SK-N-SH (cell line): ENCODE measurements at regions not wholly inside any gene's neighbourhood (a gene's known extent, or its start where the extent isn't known, plus 50 kb on each side); places are given as distances from the start of the nearest gene placed in this dataset.
"Not testable (repeated sequence)": the region's sequence is repeated elsewhere in the genome, so short reads cannot be mapped to it uniquely, and the experiment has no call there.

Experiments used
- CTCF ChIA-PET: fragments of 300-600, 350-600 bp; formaldehyde crosslinking; extraction: SDS; loops from one replicate; lab custom pipeline; 2021; lab: Yijun Ruan, JAX
- POLR2A ChIA-PET: fragments of 350-600 bp; sonication (Branson Sonifier 250); formaldehyde crosslinking; extraction: SDS; loops from one replicate; lab custom pipeline; 2020; ENCODE audit warnings: antibody characterized with exemption, inconsistent platforms; lab: Yijun Ruan, JAX
- DNase-seq: peaks from one replicate; pipeline ENCODE4 v3.0.0; 2012
- H2AFZ ChIP-seq: fragments of 200-600 bp; sonication (generic); 2 replicates; pipeline ENCODE4 v1.8.1; 2016; ENCODE audit warnings: antibody characterized with exemption, mild to moderate bottlenecking, low read depth
- H3F3A ChIP-seq: fragments of 200-600 bp; sonication (generic); replicated peaks from 2 replicates; pipeline ENCODE3; 2016; ENCODE audit warnings: antibody characterized with exemption, mild to moderate bottlenecking; ENCODE audit not compliant: insufficient read depth
- H3K27ac ChIP-seq, 2 experiments: fragments of 200-500 bp in 1 of 2; fragments of 200-600 bp in 1 of 2; sonication (Bioruptor generic) in 1 of 2; sonication (generic), shearing (Covaris generic) in 1 of 2; 2 replicates each; pipeline versions ENCODE4 v1.5.1 to v1.6.1; 2014 to 2016; ENCODE audit warnings: low read depth in 2 of 2, inconsistent platforms in 1 of 2, low read length in 1 of 2, mild to moderate bottlenecking in 1 of 2, mixed read lengths in 1 of 2
- H3K27me3 ChIP-seq: fragments of 200-600 bp; sonication (generic), shearing (Covaris generic); 2 replicates; pipeline ENCODE4 v1.6.1; 2016; ENCODE audit warnings: mixed run types; ENCODE audit not compliant: insufficient read depth
- H3K36me3 ChIP-seq, 2 experiments: fragments of 200-500 bp in 1 of 2; fragments of 200-600 bp in 1 of 2; sonication (Bioruptor generic) in 1 of 2; sonication (generic) in 1 of 2; replicated peaks in 1 of 2; 2 replicates each; pipeline versions ENCODE3 to v1.5.1; 2014 to 2016; ENCODE audit warnings: low read length in 1 of 2, mild to moderate bottlenecking in 1 of 2; ENCODE audit not compliant: insufficient read depth in 2 of 2, control insufficient read depth in 1 of 2
- H3K4me1 ChIP-seq, 2 experiments: fragments of 200-500 bp in 1 of 2; fragments of 200-600 bp in 1 of 2; sonication (Bioruptor generic) in 1 of 2; sonication (generic), shearing (Covaris generic) in 1 of 2; 2 replicates each; pipeline versions ENCODE4 v1.5.1 to v1.6.1; 2014 to 2016; ENCODE audit warnings: low read depth in 1 of 2, low read length in 1 of 2, mixed run types in 1 of 2; ENCODE audit not compliant: insufficient read depth in 2 of 2, control insufficient read depth in 1 of 2
- H3K4me2 ChIP-seq: fragments of 200-600 bp; sonication (generic), shearing (Covaris generic); 2 replicates; pipeline ENCODE4 v1.6.1; 2017; ENCODE audit warnings: mixed run types
- H3K4me3 ChIP-seq, 2 experiments: fragments of 200-500 bp in 1 of 2; fragments of 200-600 bp in 1 of 2; sonication (Bioruptor generic) in 1 of 2; sonication (generic), shearing (Covaris generic) in 1 of 2; 2 replicates each; pipeline versions ENCODE4 v1.5.1 to v1.8.1; 2014 to 2016; ENCODE audit warnings: low read depth in 2 of 2, inconsistent platforms in 1 of 2, low read length in 1 of 2, mild to moderate bottlenecking in 1 of 2, mixed read lengths in 1 of 2, moderate library complexity in 1 of 2
- H3K79me2 ChIP-seq: fragments of 200-600 bp; sonication (generic); 2 replicates; pipeline ENCODE4 v1.8.1; 2017; ENCODE audit warnings: mild to moderate bottlenecking; ENCODE audit not compliant: insufficient read depth
- H3K9ac ChIP-seq: fragments of 200-600 bp; sonication (generic); 2 replicates; pipeline ENCODE4 v1.6.1; 2017; ENCODE audit warnings: mixed run types
- H3K9me2 ChIP-seq: fragments of 200-600 bp; sonication (generic); 2 replicates; pipeline ENCODE4 v1.6.1; 2017; ENCODE audit warnings: mixed run types
- H3K9me3 ChIP-seq: fragments of 200-600 bp; sonication (generic); 2 replicates; pipeline ENCODE4 v1.6.1; 2017; ENCODE audit warnings: mixed run types, mild to moderate bottlenecking, moderate library complexity
- H4K20me1 ChIP-seq: fragments of 200-600 bp; sonication (generic); 2 replicates; pipeline ENCODE4 v1.6.1; 2017; ENCODE audit warnings: mild to moderate bottlenecking, mixed run types; ENCODE audit not compliant: insufficient read depth
- ELF1 ChIP-seq: IDR thresholded peaks from 2 replicates; pipeline ENCODE4 v1.4.0; 2012
- EP300 ChIP-seq, 2 experiments: IDR thresholded peaks; 2 replicates each; pipeline versions ENCODE4 v1.4.0 to v1.6.1; 2012; ENCODE audit warnings: borderline replicate concordance in 1 of 2, low read depth in 1 of 2, low read length in 1 of 2
- GABPA ChIP-seq: IDR thresholded peaks from 2 replicates; pipeline ENCODE4 v1.4.0; 2012; ENCODE audit warnings: low read depth, mild to moderate bottlenecking
- GATA2 ChIP-seq: sonication (generic); formaldehyde crosslinking; IDR thresholded peaks from 2 replicates; pipeline ENCODE4 v1.5.0; 2020; ENCODE audit warnings: mild to moderate bottlenecking, missing genetic modification reagents
- MEF2A ChIP-seq: IDR thresholded peaks from 2 replicates; pipeline ENCODE4 v1.4.0; 2012; ENCODE audit warnings: low read depth, borderline replicate concordance
- MXI1 ChIP-seq: IDR thresholded peaks from 2 replicates; pipeline ENCODE4 v1.6.1; 2012; ENCODE audit warnings: mild to moderate bottlenecking, low read depth, low read length, improper control_type of control experiment
- NFIC ChIP-seq: IDR thresholded peaks from 2 replicates; pipeline ENCODE4 v1.4.0; 2012; ENCODE audit warnings: borderline replicate concordance
- NRF1 ChIP-seq: IDR thresholded peaks from 2 replicates; pipeline ENCODE4 v1.6.1; 2012; ENCODE audit warnings: low read depth, mild to moderate bottlenecking, low read length
- POLR2AphosphoS5 ChIP-seq: IDR thresholded peaks from 2 replicates; pipeline ENCODE4 v1.6.1; 2012; ENCODE audit warnings: low read depth, low read length
- TEAD4 ChIP-seq: IDR thresholded peaks from 2 replicates; pipeline ENCODE4 v1.4.0; 2012; ENCODE audit warnings: mild to moderate bottlenecking, borderline replicate concordance; ENCODE audit not compliant: insufficient read depth
- ZBTB33 ChIP-seq: IDR thresholded peaks from 2 replicates; pipeline ENCODE4 v1.4.0; 2012; ENCODE audit warnings: low read depth, borderline replicate concordance
- WGBS: methylation state at CpG from one replicate; pipeline ENCODE4 v1.1.6; 2017; ENCODE audit warnings: low lambda C conversion rate; 5-methylcytosine and 5-hydroxymethylcytosine counted together
- TF ChIP-seq, protein P1 (sequence below): fragments of 150-350 bp; IDR thresholded peaks from 2 replicates; pipeline ENCODE4 v1.6.1; 2016; ENCODE audit warnings: mild to moderate bottlenecking, low read depth, low read length
- TF ChIP-seq, protein P2 (sequence below): IDR thresholded peaks from 2 replicates; pipeline ENCODE4; 2012

GRCh38 chr5:178057839-178058238, 55.5 kb upstream of the N4BP3 start:
- no peaks in the 10 kb centered on the region for H3K9me2 ChIP-seq
- no peak overlapping the region for H3K4me2 ChIP-seq
- H3K27ac ChIP-seq = no peak overlapping the region
- ChIA-PET POLR2A (no interaction called here), CTCF (no interaction called here)
- no peaks in the 10 kb centered on the region for H3K79me2 ChIP-seq
- 46% methylated on average over 11 of the region's 12 CpGs for WGBS
- no peak for TF ChIP-seq TEAD4
- TF ChIP-seq POLR2AphosphoS5 = no peak
- no peak overlapping the region for H3K9ac ChIP-seq
- peaks cover 9% of the 10 kb centered on the region; the same call in 1 of the 2 replicates for H3K27me3 ChIP-seq
- no peaks in the 10 kb centered on the region for H3K36me3 ChIP-seq
- H3K4me3 ChIP-seq = no peak overlapping the region
- no peaks in the 10 kb centered on the region for H3K4me1 ChIP-seq
- no peaks in the 10 kb centered on the region for H3F3A ChIP-seq
- no peak overlapping the region for H2AFZ ChIP-seq
- no peaks in the 10 kb centered on the region for H4K20me1 ChIP-seq
- DNase-seq = no peak
- no peaks in the 10 kb centered on the region for H3K9me3 ChIP-seq

GRCh38 chr5:178056935-178057334, 56.4 kb upstream of the N4BP3 start:
- Histone ChIP-seq H3K9ac (no peak overlapping the region), H4K20me1 (no peaks in the 10 kb centered on the region), H3K9me3 (no peaks in the 10 kb centered on the region), H3K4me2 (no peak overlapping the region), H3K9me2 (no peaks in the 10 kb centered on the region), H3F3A (no peaks in the 10 kb centered on the region), H3K36me3 (no peaks in the 10 kb centered on the region), H3K4me1 (no peaks in the 10 kb centered on the region), H2AFZ (no peak overlapping the region), H3K79me2 (no peaks in the 10 kb centered on the region), H3K27me3 (peaks cover 9% of the 10 kb centered on the region; the same call in 1 of the 2 replicates), H3K27ac (no peak overlapping the region), H3K4me3 (no peak overlapping the region)
- ChIA-PET CTCF (no interaction called here), POLR2A (no interaction called here)
- DNase-seq = no peak
- TF ChIP-seq MXI1 = no peak
- no peak for TF ChIP-seq GABPA
- no peak for TF ChIP-seq MEF2A
- no peak for TF ChIP-seq GATA2
- no peak for TF ChIP-seq EP300 (IDR thresholded peaks at IDR 0.05; ENCODE audit: borderline replicate concordance in 1 of 2, low read depth in 1 of 2, low read length in 1 of 2)
- TF ChIP-seq, protein P1, sequence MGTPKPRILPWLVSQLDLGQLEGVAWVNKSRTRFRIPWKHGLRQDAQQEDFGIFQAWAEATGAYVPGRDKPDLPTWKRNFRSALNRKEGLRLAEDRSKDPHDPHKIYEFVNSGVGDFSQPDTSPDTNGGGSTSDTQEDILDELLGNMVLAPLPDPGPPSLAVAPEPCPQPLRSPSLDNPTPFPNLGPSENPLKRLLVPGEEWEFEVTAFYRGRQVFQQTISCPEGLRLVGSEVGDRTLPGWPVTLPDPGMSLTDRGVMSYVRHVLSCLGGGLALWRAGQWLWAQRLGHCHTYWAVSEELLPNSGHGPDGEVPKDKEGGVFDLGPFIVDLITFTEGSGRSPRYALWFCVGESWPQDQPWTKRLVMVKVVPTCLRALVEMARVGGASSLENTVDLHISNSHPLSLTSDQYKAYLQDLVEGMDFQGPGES = no peak
- TF ChIP-seq NRF1 = no peak
- no peak for TF ChIP-seq ZBTB33
- TF ChIP-seq NFIC = no peak
- TF ChIP-seq, protein P2, sequence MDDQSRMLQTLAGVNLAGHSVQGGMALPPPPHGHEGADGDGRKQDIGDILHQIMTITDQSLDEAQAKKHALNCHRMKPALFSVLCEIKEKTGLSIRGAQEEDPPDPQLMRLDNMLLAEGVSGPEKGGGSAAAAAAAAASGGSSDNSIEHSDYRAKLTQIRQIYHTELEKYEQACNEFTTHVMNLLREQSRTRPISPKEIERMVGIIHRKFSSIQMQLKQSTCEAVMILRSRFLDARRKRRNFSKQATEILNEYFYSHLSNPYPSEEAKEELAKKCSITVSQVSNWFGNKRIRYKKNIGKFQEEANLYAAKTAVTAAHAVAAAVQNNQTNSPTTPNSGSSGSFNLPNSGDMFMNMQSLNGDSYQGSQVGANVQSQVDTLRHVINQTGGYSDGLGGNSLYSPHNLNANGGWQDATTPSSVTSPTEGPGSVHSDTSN = no peak
- TF ChIP-seq ELF1 = no peak
- TF ChIP-seq POLR2AphosphoS5 = no peak
- TF ChIP-seq, all 33 proteins: peak for 0
- 77% methylated on average over 3 of the region's 3 CpGs for WGBS

GRCh38 chr5:178055536-178055935, 57.8 kb upstream of the N4BP3 start:
- H3K79me2 ChIP-seq, CTCF ChIA-PET, H3K4me2 ChIP-seq, H3K9ac ChIP-seq, H3K9me2 ChIP-seq, H2AFZ ChIP-seq, H3K36me3 ChIP-seq, H3K9me3 ChIP-seq, H3K4me1 ChIP-seq, H3K27me3 ChIP-seq, H3K27ac ChIP-seq, POLR2A ChIA-PET, H3K4me3 ChIP-seq, DNase-seq, H4K20me1 ChIP-seq, H3F3A ChIP-seq: not testable (repeated sequence)
- 66% methylated on average over 22 of the region's 24 CpGs for WGBS

- H3K4me3 ChIP-seq, H3K79me2 ChIP-seq, H3K9me2 ChIP-seq, H3K9me3 ChIP-seq, CTCF ChIA-PET, POLR2A ChIA-PET, H3K4me1 ChIP-seq, H3K27me3 ChIP-seq, H4K20me1 ChIP-seq, H3K36me3 ChIP-seq, H3K4me2 ChIP-seq, H3K9ac ChIP-seq, H3K27ac ChIP-seq, DNase-seq, H2AFZ ChIP-seq, H3F3A ChIP-seq: not testable (repeated sequence)
- 34% methylated on average over 3 of the region's 3 CpGs for WGBS
These were observed 56.0 kb upstream of the PROP1 start for GRCh38 chr5:178052062-178052461.
